ENCODE measurements at regions not wholly inside any gene's neighbourhood (a gene's known extent, or its start where the extent isn't known, plus 50 kb on each side); places are given as distances from the start of the nearest gene placed in this dataset.

- no peak for DNase-seq (ENCODE audit: low spot score)
- TF ChIP-seq CTCF (conservative IDR thresholded peaks at IDR 0.05; ENCODE audit: low read depth, low read length) = no peak
- no peak for TF ChIP-seq EZH2 (IDR thresholded peaks at IDR 0.05; ENCODE audit: borderline replicate concordance, low read depth, low read length, poor library complexity, severe bottlenecking)
- no peaks in the 10 kb centered on the region for H3K27me3 ChIP-seq (replicated peaks; ENCODE audit: insufficient read depth, low read depth, low read length, poor library complexity)
- POLR2A ChIA-PET (ENCODE audit: low non-redundant PET) = no interaction called here
- H3K27ac ChIP-seq (ENCODE audit: low read depth, low read length, poor library complexity, severe bottlenecking) = no peak overlapping the region
- H3K4me1 ChIP-seq (ENCODE audit: insufficient read depth, low read length, poor library complexity, severe bottlenecking) = peaks cover 15% of the 10 kb centered on the region
- no peak overlapping the region for H3K4me3 ChIP-seq (ENCODE audit: low read depth, low read length, poor library complexity, severe bottlenecking)
- intact Hi-C loops (cut with micrococcal nuclease; ENCODE audit: unreplicated experiment) = loop anchor here (10.0 kb wide), 2 partner anchors 105 to 375 kb away; a partner anchor contains a TSS
- BruUV-seq (replicated peaks) = no TSS peak
- no peaks in the 10 kb centered on the region for H3K36me3 ChIP-seq (ENCODE audit: insufficient read depth, low read length, poor library complexity, severe bottlenecking)
- CTCF ChIA-PET = no interaction called here
- H3K9me3 ChIP-seq (ENCODE audit: low read depth, low read length, poor library complexity, severe bottlenecking) = no peaks in the 10 kb centered on the region
These were observed 92.4 kb downstream of the HFE start for GRCh38 chr6:26179675-26180074.

GRCh38 chr6:26180346-26180745 lies 93.1 kb downstream of the HFE start:
- POLR2A ChIA-PET (ENCODE audit: low non-redundant PET) = interaction anchor here (0.6 kb wide), 1 partner anchor 19 kb away, joined by 3 read pairs; a partner anchor contains a TSS
- H3K4me3 ChIP-seq (ENCODE audit: low read depth, low read length, poor library complexity, severe bottlenecking) = no peak overlapping the region
- intact Hi-C loops (cut with micrococcal nuclease; ENCODE audit: unreplicated experiment) = no loop called here
- H3K9me3 ChIP-seq (ENCODE audit: low read depth, low read length, poor library complexity, severe bottlenecking) = no peaks in the 10 kb centered on the region
- H3K36me3 ChIP-seq (ENCODE audit: insufficient read depth, low read length, poor library complexity, severe bottlenecking) = no peaks in the 10 kb centered on the region
- no peaks in the 10 kb centered on the region for H3K27me3 ChIP-seq (replicated peaks; ENCODE audit: insufficient read depth, low read depth, low read length, poor library complexity)
- TF ChIP-seq CTCF (conservative IDR thresholded peaks at IDR 0.05; ENCODE audit: low read depth, low read length) (no peak), EZH2 (IDR thresholded peaks at IDR 0.05; ENCODE audit: borderline replicate concordance, low read depth, low read length, poor library complexity, severe bottlenecking) (no peak)
- CTCF ChIA-PET = no interaction called here
- BruUV-seq (replicated peaks) = no TSS peak
- no peak for DNase-seq (ENCODE audit: low spot score)
- H3K4me1 ChIP-seq (ENCODE audit: insufficient read depth, low read length, poor library complexity, severe bottlenecking) = peaks cover 9% of the 10 kb centered on the region
- no peak overlapping the region for H3K27ac ChIP-seq (ENCODE audit: low read depth, low read length, poor library complexity, severe bottlenecking)

GRCh38 chr6:26183237-26183580 lies 96.0 kb downstream of the HFE start:
- Histone ChIP-seq H3K27ac (ENCODE audit: low read depth, low read length, poor library complexity, severe bottlenecking) (peak overlapping the region; percentile 68), H3K4me3 (ENCODE audit: low read depth, low read length, poor library complexity, severe bottlenecking) (no peak overlapping the region), H3K4me1 (ENCODE audit: insufficient read depth, low read length, poor library complexity, severe bottlenecking) (peaks cover 8% of the 10 kb centered on the region), H3K27me3 (replicated peaks; ENCODE audit: insufficient read depth, low read depth, low read length, poor library complexity) (no peaks in the 10 kb centered on the region), H3K36me3 (ENCODE audit: insufficient read depth, low read length, poor library complexity, severe bottlenecking) (no peaks in the 10 kb centered on the region), H3K9me3 (ENCODE audit: low read depth, low read length, poor library complexity, severe bottlenecking) (no peaks in the 10 kb centered on the region)
- no TSS peak for BruUV-seq (replicated peaks)
- no peak for DNase-seq (ENCODE audit: low spot score)
- POLR2A ChIA-PET (ENCODE audit: low non-redundant PET) = interaction anchor here (0.6 to 1.4 kb wide), 7 partner anchors 10 to 961 kb away, joined by 3 to 9 read pairs (median 4); a partner anchor contains a TSS
- intact Hi-C loops (cut with micrococcal nuclease; ENCODE audit: unreplicated experiment) = no loop called here
- TF ChIP-seq EZH2 (IDR thresholded peaks at IDR 0.05; ENCODE audit: borderline replicate concordance, low read depth, low read length, poor library complexity, severe bottlenecking) = no peak
- CTCF ChIA-PET = no interaction called here

Measured in A673 (cell line).